ENCODE measurements at regions not wholly inside any gene's neighbourhood (a gene's known extent, or its start where the extent isn't known, plus 50 kb on each side); places are given as distances from the start of the nearest gene placed in this dataset.

DNA sequence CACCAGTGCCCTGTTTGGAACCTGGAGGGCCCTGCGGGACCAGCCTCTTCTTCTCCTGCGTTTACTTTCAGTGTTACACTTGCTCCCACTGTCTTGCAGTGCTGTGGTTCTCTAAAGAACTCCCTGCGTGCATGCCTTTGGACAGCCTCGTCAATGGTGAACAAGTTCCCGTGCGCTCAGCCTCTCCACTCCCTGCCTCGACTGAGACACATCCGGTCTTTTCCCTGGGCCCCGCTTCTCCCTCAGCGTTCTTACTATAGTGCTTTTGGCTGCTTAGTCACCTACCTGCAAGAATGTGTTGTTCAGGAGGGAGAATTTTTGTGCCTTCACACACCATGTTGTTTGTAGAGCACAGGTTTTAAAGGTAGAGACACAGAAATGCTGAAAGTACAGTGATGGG, 520.7 kb upstream of the MKI67 start:
- Mint-ChIP-seq H3K27me3 (ENCODE audit: insufficient read depth, low read depth) (no peaks in the 10 kb centered on the region), H3K9me3 (no peaks in the 10 kb centered on the region), H3K27ac (no peak overlapping the region), H3K4me3 (no peak overlapping the region), H3K36me3 (no peaks in the 10 kb centered on the region), H3K4me1 (no peaks in the 10 kb centered on the region)
- no peaks in the 10 kb centered on the region for H3K27me3 ChIP-seq
- no peak overlapping the region for H3K4me2 ChIP-seq
- no peak overlapping the region for H3K9ac ChIP-seq
- H3F3A ChIP-seq (ENCODE audit: low read depth), result no peaks in the 10 kb centered on the region
- H3K79me2 ChIP-seq (ENCODE audit: low read depth), result no peaks in the 10 kb centered on the region
- no peaks in the 10 kb centered on the region for H3K9me3 ChIP-seq (ENCODE audit: low read depth)
- no peak overlapping the region for H3K27ac ChIP-seq
- DNase-seq (ENCODE audit: low spot score), result no peak
- H2AFZ ChIP-seq (replicated peaks), result no peak overlapping the region
- H3K36me3 ChIP-seq, result no peaks in the 10 kb centered on the region
- TF ChIP-seq EZH2 (IDR thresholded peaks at IDR 0.05) (no peak), EZH2phosphoT487 (IDR thresholded peaks at IDR 0.05) (no peak), CTCF (IDR thresholded peaks at IDR 0.05) (no peak)
- H3K4me3 ChIP-seq, result no peak overlapping the region
- no peaks in the 10 kb centered on the region for H3K4me1 ChIP-seq
- no peaks in the 10 kb centered on the region for H4K20me1 ChIP-seq (ENCODE audit: low read depth)

GRCh38 chr10:128657548-128657947, 531.3 kb upstream of the MKI67 start:
- H3K27ac ChIP-seq, result no peak overlapping the region
- H3F3A ChIP-seq (ENCODE audit: low read depth), result no peaks in the 10 kb centered on the region

GRCh38 chr10:128660726-128661125, 534.5 kb upstream of the MKI67 start:
- Histone ChIP-seq H3K36me3 (no peaks in the 10 kb centered on the region), H3K79me2 (ENCODE audit: low read depth) (no peaks in the 10 kb centered on the region), H3K27me3 (no peaks in the 10 kb centered on the region), H3K27ac (no peak overlapping the region), H2AFZ (replicated peaks) (no peak overlapping the region), H3K4me3 (no peak overlapping the region), H4K20me1 (ENCODE audit: low read depth) (no peaks in the 10 kb centered on the region), H3K9me3 (ENCODE audit: low read depth) (peaks cover 8% of the 10 kb centered on the region), H3K4me1 (no peaks in the 10 kb centered on the region), H3F3A (ENCODE audit: low read depth) (no peaks in the 10 kb centered on the region), H3K9ac (no peak overlapping the region), H3K4me2 (no peak overlapping the region)
- H3K27ac Mint-ChIP-seq, result no peak overlapping the region
- TF ChIP-seq EZH2phosphoT487 (IDR thresholded peaks at IDR 0.05) (no peak), CTCF (IDR thresholded peaks at IDR 0.05) (no peak), EZH2 (IDR thresholded peaks at IDR 0.05) (no peak)
- H3K36me3 Mint-ChIP-seq, result no peaks in the 10 kb centered on the region
- peaks cover 11% of the 10 kb centered on the region for H3K4me1 Mint-ChIP-seq
- H3K4me3 Mint-ChIP-seq, result no peak overlapping the region
- no peak for DNase-seq (ENCODE audit: low spot score)
- H3K9me3 Mint-ChIP-seq, result peaks cover 13% of the 10 kb centered on the region
- H3K27me3 Mint-ChIP-seq (ENCODE audit: insufficient read depth, low read depth), result peaks cover 8% of the 10 kb centered on the region

More at GRCh38 chr10:128657548-128657947, 531.3 kb upstream of the MKI67 start:
- no peak overlapping the region for H3K9ac ChIP-seq
- peaks cover 8% of the 10 kb centered on the region for H3K27me3 Mint-ChIP-seq (ENCODE audit: insufficient read depth, low read depth)
- H3K79me2 ChIP-seq (ENCODE audit: low read depth), result no peaks in the 10 kb centered on the region
- no peaks in the 10 kb centered on the region for H3K9me3 ChIP-seq (ENCODE audit: low read depth)
- TF ChIP-seq EZH2phosphoT487 (IDR thresholded peaks at IDR 0.05), result no peak
- no peak for TF ChIP-seq EZH2 (IDR thresholded peaks at IDR 0.05)
- TF ChIP-seq CTCF (IDR thresholded peaks at IDR 0.05), result no peak
- peaks cover 18% of the 10 kb centered on the region for H3K4me1 Mint-ChIP-seq
- no peaks in the 10 kb centered on the region for H3K36me3 Mint-ChIP-seq
- H3K4me2 ChIP-seq, result no peak overlapping the region
- H3K27me3 ChIP-seq, result no peaks in the 10 kb centered on the region
- H3K4me3 Mint-ChIP-seq, result no peak overlapping the region
- peak overlapping the region; percentile 8 for H2AFZ ChIP-seq (replicated peaks)
- H4K20me1 ChIP-seq (ENCODE audit: low read depth), result no peaks in the 10 kb centered on the region
- DNase-seq (ENCODE audit: low spot score), result no peak
- no peak overlapping the region for H3K27ac Mint-ChIP-seq
- H3K9me3 Mint-ChIP-seq, result peaks cover 4% of the 10 kb centered on the region
- H3K36me3 ChIP-seq, result no peaks in the 10 kb centered on the region
- H3K4me3 ChIP-seq, result no peak overlapping the region
- no peaks in the 10 kb centered on the region for H3K4me1 ChIP-seq
